IMR-90 (cell line): ENCODE measurements at regions not wholly inside any gene's neighbourhood (a gene's known extent, or its start where the extent isn't known, plus 50 kb on each side); places are given as distances from the start of the nearest gene placed in this dataset.
A peak's percentile ranks its signal among the peaks of the same experiment; 100 is the strongest.

Experiments used
- ATAC-seq: fragments of 200-7000 bp; cut with Tn5 transposase; 2 replicates; pipeline ENCODE4 v1.9.1; 2020; ENCODE audit warnings: low read depth, mild to moderate bottlenecking, moderate library complexity
- BruUV-seq: library from RNA; stranded (reverse); fragments of 400-500 nt; replicated peaks from 2 replicates; lab custom pipeline; 2021; lab: Mats Ljungman, UMichigan
- CTCF ChIA-PET: fragments of 300-600 bp; formaldehyde crosslinking; extraction: SDS; loops from one replicate; lab custom pipeline; 2021; ENCODE audit warnings: antibody characterized with exemption; lab: Yijun Ruan, JAX
- POLR2A ChIA-PET: fragments of 300-600 bp; sonication (Branson Sonifier 250); formaldehyde crosslinking; loops from one replicate; lab custom pipeline; 2022; ENCODE audit warnings: antibody characterized with exemption; ENCODE audit not compliant: unreplicated experiment; lab: Charles Lee
- DNase-seq: peaks from one replicate; pipeline ENCODE4 v3.0.0; 2013
- H2AFZ ChIP-seq: replicated peaks from 2 replicates; pipeline ENCODE3; 2013; ENCODE audit warnings: low read length, mild to moderate bottlenecking; ENCODE audit not compliant: poor library complexity
- H2AK5ac ChIP-seq: 2 replicates; pipeline ENCODE4 v1.6.1; 2013; ENCODE audit warnings: low read depth, low read length, inconsistent platforms
- H2AK9ac ChIP-seq: replicated peaks from 2 replicates; pipeline ENCODE3; 2013; ENCODE audit warnings: mild to moderate bottlenecking, low read depth, low read length, moderate library complexity; ENCODE audit not compliant: poor library complexity
- H2BK120ac ChIP-seq: 2 replicates; pipeline ENCODE4 v1.6.1; 2013; ENCODE audit warnings: low read depth, low read length, inconsistent platforms
- H2BK15ac ChIP-seq: 3 replicates; pipeline ENCODE4 v1.6.1; 2013; ENCODE audit warnings: low read depth, low read length, inconsistent platforms
- H2BK20ac ChIP-seq: 2 replicates; pipeline ENCODE4 v1.6.1; 2013; ENCODE audit warnings: low read depth, mild to moderate bottlenecking, inconsistent platforms, low read length, moderate library complexity
- H2BK5ac ChIP-seq: 2 replicates; pipeline ENCODE4 v1.6.1; 2013; ENCODE audit warnings: mild to moderate bottlenecking, low read depth, low read length, inconsistent platforms; ENCODE audit not compliant: poor library complexity, severe bottlenecking
- H3K14ac ChIP-seq: replicated peaks from 2 replicates; pipeline ENCODE4 v1.6.1; 2013; ENCODE audit warnings: low read depth, low read length, inconsistent platforms
- H3K18ac ChIP-seq: 2 replicates; pipeline ENCODE4 v1.6.1; 2013; ENCODE audit warnings: low read depth, low read length, control low read depth
- H3K23ac ChIP-seq: 2 replicates; pipeline ENCODE4 v1.6.1; 2013; ENCODE audit warnings: low read depth, low read length, inconsistent platforms
- H3K27ac ChIP-seq: 2 replicates; pipeline ENCODE4 v1.5.1; 2013; ENCODE audit warnings: mild to moderate bottlenecking, control low read depth, low read length; ENCODE audit not compliant: insufficient read depth
- H3K27me3 ChIP-seq: 2 replicates; pipeline ENCODE4 v1.6.1; 2013; ENCODE audit warnings: low read length; ENCODE audit not compliant: control insufficient read depth, insufficient read depth
- H3K36me3 ChIP-seq: 2 replicates; pipeline ENCODE4 v1.6.1; 2013; ENCODE audit warnings: low read length, mixed read lengths; ENCODE audit not compliant: control insufficient read depth, insufficient read depth
- H3K4ac ChIP-seq: 2 replicates; pipeline ENCODE4 v1.6.1; 2013; ENCODE audit warnings: low read depth, low read length, inconsistent platforms
- H3K4me1 ChIP-seq: 2 replicates; pipeline ENCODE4 v1.6.1; 2013; ENCODE audit warnings: low read length, mixed read lengths; ENCODE audit not compliant: control insufficient read depth, insufficient read depth
- H3K4me2 ChIP-seq: 2 replicates; pipeline ENCODE4 v1.6.1; 2013; ENCODE audit warnings: low read depth, mild to moderate bottlenecking, control low read depth, low read length, moderate library complexity
- H3K4me3 ChIP-seq: 2 replicates; pipeline ENCODE4 v1.5.1; 2013; ENCODE audit warnings: low read depth, mild to moderate bottlenecking, control low read depth, low read length, moderate library complexity; ENCODE audit not compliant: insufficient read depth
- H3K56ac ChIP-seq: 2 replicates; pipeline ENCODE4 v1.6.1; 2013; ENCODE audit warnings: low read length, inconsistent platforms; ENCODE audit not compliant: insufficient read depth; ENCODE audit errors: extremely low read depth
- H3K79me1 ChIP-seq, 2 experiments: 2 replicates each; pipeline ENCODE4 v1.6.1; 2013; ENCODE audit warnings: low read length in 2 of 2, inconsistent platforms in 1 of 2, low read depth in 1 of 2
- H3K9ac ChIP-seq: 2 replicates; pipeline ENCODE4 v1.6.1; 2013; ENCODE audit warnings: low read depth, low read length, control low read depth
- H3K9me1 ChIP-seq: 2 replicates; pipeline ENCODE4 v1.6.1; 2013; ENCODE audit warnings: low read length, inconsistent platforms; ENCODE audit not compliant: insufficient read depth
- H3K9me3 ChIP-seq: 2 replicates; pipeline ENCODE4 v1.6.1; 2013; ENCODE audit warnings: low read length; ENCODE audit not compliant: control insufficient read depth, insufficient read depth
- H4K20me1 ChIP-seq: 2 replicates; pipeline ENCODE4 v1.6.1; 2013; ENCODE audit warnings: low read length, inconsistent platforms; ENCODE audit not compliant: insufficient read depth
- H4K5ac ChIP-seq: 2 replicates; pipeline ENCODE4 v1.6.1; 2013; ENCODE audit warnings: mild to moderate bottlenecking, low read depth, low read length, control low read depth
- H4K8ac ChIP-seq, 2 experiments: 2 replicates each; pipeline ENCODE4 v1.6.1; 2013; ENCODE audit warnings: low read depth in 2 of 2, low read length in 2 of 2, control low read depth in 1 of 2, inconsistent platforms in 1 of 2
- H4K91ac ChIP-seq: 2 replicates; pipeline ENCODE4 v1.6.1; 2013; ENCODE audit warnings: low read depth, low read length, inconsistent platforms; ENCODE audit not compliant: insufficient read depth
- BHLHE40 ChIP-seq: fragments of 150-350 bp; IDR thresholded peaks from 2 replicates; pipeline ENCODE4 v1.6.1; 2016; ENCODE audit warnings: mild to moderate bottlenecking, low read depth, low read length
- ELK1 ChIP-seq: fragments of 150-350 bp; IDR thresholded peaks from 2 replicates; pipeline ENCODE4 v1.6.1; 2016; ENCODE audit warnings: low read depth, mild to moderate bottlenecking, low read length, moderate library complexity, borderline replicate concordance
- MAZ ChIP-seq: IDR thresholded peaks from 2 replicates; pipeline ENCODE4 v1.6.1; 2012; ENCODE audit warnings: low read depth, mild to moderate bottlenecking, low read length, improper control_type of control experiment, moderate library complexity, borderline replicate concordance
- MXI1 ChIP-seq: IDR thresholded peaks from 2 replicates; pipeline ENCODE4 v1.6.1; 2012; ENCODE audit warnings: low read depth, mild to moderate bottlenecking, low read length, moderate library complexity, borderline replicate concordance
- NFE2L2 ChIP-seq: fragments of 150-350 bp; IDR thresholded peaks from 2 replicates; pipeline ENCODE4 v1.6.1; 2016; ENCODE audit warnings: low read depth, mild to moderate bottlenecking, low read length
- POLR2A ChIP-seq: IDR thresholded peaks from 2 replicates; pipeline ENCODE4 v1.6.1; 2012; ENCODE audit warnings: mild to moderate bottlenecking, low read depth, low read length
- RAD21 ChIP-seq: IDR thresholded peaks from 2 replicates; pipeline ENCODE4 v1.6.1; 2012; ENCODE audit warnings: low read length, improper control_type of control experiment
- RCOR1 ChIP-seq: IDR thresholded peaks from 2 replicates; pipeline ENCODE4 v1.6.1; 2012; ENCODE audit warnings: mild to moderate bottlenecking, low read length, improper control_type of control experiment; ENCODE audit not compliant: insufficient replicate concordance
- SMC3 ChIP-seq: fragments of 150-350 bp; IDR thresholded peaks from 2 replicates; pipeline ENCODE4 v1.6.1; 2016; ENCODE audit warnings: low read depth, mild to moderate bottlenecking, antibody characterized with exemption, low read length, moderate library complexity
- USF2 ChIP-seq: fragments of 150-350 bp; IDR thresholded peaks from 2 replicates; pipeline ENCODE4 v1.6.1; 2017; ENCODE audit warnings: mild to moderate bottlenecking, antibody characterized with exemption, low read length, low read depth
- WGBS, 2 experiments: methylation state at CpG; one replicate each; pipeline versions ENCODE4 v1.1.5 to v1.1.7; 2013; ENCODE audit warnings: missing lambda C conversion rate in 2 of 2; ENCODE audit not compliant: insufficient read length in 1 of 2; ENCODE audit errors: extremely low coverage in 2 of 2; 5-methylcytosine and 5-hydroxymethylcytosine counted together
- dilution Hi-C: fragments of 300-500 bp; cut with HindIII; formaldehyde crosslinking; loops from one replicate; pipeline ENCODE4 v1.14.3; 2018; ENCODE audit warnings: low sequenced_read_pairs; ENCODE audit not compliant: unreplicated experiment
- in situ Hi-C: fragments of 300-500 bp; cut with MboI; formaldehyde crosslinking; loops from 3 replicates; pipeline ENCODE4 v1.14.3; 2019; ENCODE audit warnings: low sequenced_read_pairs, inconsistent platforms, mixed read lengths
- intact Hi-C: fragments of 100-400 bp; cut with micrococcal nuclease; formaldehyde crosslinking; loops from 2 replicates; pipeline ENCODE4 v1.10.0; 2022

GRCh38 chr20:19807946-19808330 is 49.9 kb downstream of the RIN2 start:
- Histone ChIP-seq H4K91ac (peak overlapping the region; percentile 61; the same call in 1 of the 2 replicates), H3K9ac (no peak overlapping the region), H3K4me1 (peaks cover 23% of the 10 kb centered on the region), H3K27ac (peak overlapping the region; percentile 68), H3K36me3 (peaks cover 18% of the 10 kb centered on the region), H4K5ac (peak overlapping the region; percentile 78; the same call in 1 of the 2 replicates), H3K27me3 (no peaks in the 10 kb centered on the region), H3K4ac (peak overlapping the region; percentile 92), H2AK5ac (peak overlapping the region; percentile 89; the same call in 1 of the 2 replicates), H3K4me2 (no peak overlapping the region), H2BK5ac (peak overlapping the region; percentile 78), H3K18ac (peak overlapping the region; percentile 42; the same call in 1 of the 2 replicates), H2AK9ac (no peak overlapping the region), H3K79me1 (peaks cover 22 to 54% of the 10 kb centered on the region in 2 experiments), H2BK20ac (peak overlapping the region; percentile 89), H4K8ac (peak overlapping the region; percentile 28 to 83; a peak in 3 of 4 replicates), H3K4me3 (no peak overlapping the region), H4K20me1 (no peaks in the 10 kb centered on the region), H3K56ac (peak overlapping the region; percentile 36; the same call in 1 of the 2 replicates), H3K9me3 (no peaks in the 10 kb centered on the region), H3K14ac (peak overlapping the region; percentile 60), H2BK120ac (peak overlapping the region; percentile 79), H3K23ac (peak overlapping the region; percentile 65; the same call in 1 of the 2 replicates), H2AFZ (no peak overlapping the region), H2BK15ac (peak overlapping the region; percentile 84; the same call in 1 of the 3 replicates), H3K9me1 (peaks cover 19% of the 10 kb centered on the region)
- CTCF ChIA-PET: interaction anchor here (2.8 kb wide), 1 partner anchor 22 kb away, joined by 10 read pairs; no protein-coding TSS in a partner anchor
- intact Hi-C loops: no loop called here
- ATAC-seq (peak; percentile 69), DNase-seq (peak; percentile 52)
- in situ Hi-C loops: no loop called here
- POLR2A ChIA-PET: no interaction called here
- no TSS peak for BruUV-seq
- WGBS, 2 experiments: no CpG with 5 or more reads among the region's 6 CpGs
- dilution Hi-C loops: no loop called here
- TF ChIP-seq RCOR1 (no peak), BHLHE40 (no peak), MXI1 (no peak), SMC3 (no peak), POLR2A (no peak), NFE2L2 (no peak), USF2 (no peak), ELK1 (no peak), RAD21 (no peak), MAZ (no peak)
